ENCODE measurements at regions not wholly inside any gene's neighbourhood (a gene's known extent, or its start where the extent isn't known, plus 50 kb on each side); places are given as distances from the start of the nearest gene placed in this dataset.

DNA sequence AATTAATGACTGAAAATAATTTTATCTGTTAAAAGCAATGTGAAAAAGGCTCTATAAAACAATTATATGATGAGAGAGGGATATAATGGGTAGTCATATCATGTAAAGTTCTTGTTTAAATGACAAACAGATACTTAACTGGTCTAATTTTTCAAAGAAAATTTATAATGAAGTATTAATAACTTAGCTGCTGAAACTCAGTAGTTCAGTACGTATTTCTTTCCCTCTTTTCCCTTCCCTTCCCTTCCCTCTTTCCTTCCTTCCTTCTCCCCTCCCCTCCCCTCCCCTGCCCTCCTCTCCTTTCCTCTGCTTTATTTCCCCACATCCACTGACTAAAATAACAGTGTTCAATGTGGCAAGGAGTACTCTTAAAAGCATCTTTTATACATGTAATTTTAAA, 123.1 kb upstream of the PTGFR start:
- WGBS, 2 donors = 52 to 69% methylated on average over 1 of the region's 1 CpG
- H3K9me3 ChIP-seq (ENCODE audit: control insufficient read depth in 2 of 2, insufficient read depth in 1 of 2, low read depth in 1 of 2, low read length in 1 of 2) = no peaks in the 10 kb centered on the region
- H3K27me3 ChIP-seq (ENCODE audit: control insufficient read depth in 1 of 2, insufficient read depth in 2 of 2, low read length in 2 of 2) = no peaks in the 10 kb centered on the region
- no peaks in the 10 kb centered on the region for H3K36me3 ChIP-seq (ENCODE audit: control insufficient read depth in 2 of 2, insufficient read depth in 2 of 2, low read length in 1 of 2)
- no peaks in the 10 kb centered on the region for H3K4me1 ChIP-seq (ENCODE audit: control insufficient read depth in 2 of 2, insufficient read depth in 2 of 2, low read length in 1 of 2)
- H3K4me3 ChIP-seq (ENCODE audit: low read depth in 1 of 2, low read length in 2 of 2) = no peak overlapping the region
- no peak overlapping the region for H3K27ac ChIP-seq (ENCODE audit: low read depth in 2 of 2, low read length in 1 of 2)

DNA sequence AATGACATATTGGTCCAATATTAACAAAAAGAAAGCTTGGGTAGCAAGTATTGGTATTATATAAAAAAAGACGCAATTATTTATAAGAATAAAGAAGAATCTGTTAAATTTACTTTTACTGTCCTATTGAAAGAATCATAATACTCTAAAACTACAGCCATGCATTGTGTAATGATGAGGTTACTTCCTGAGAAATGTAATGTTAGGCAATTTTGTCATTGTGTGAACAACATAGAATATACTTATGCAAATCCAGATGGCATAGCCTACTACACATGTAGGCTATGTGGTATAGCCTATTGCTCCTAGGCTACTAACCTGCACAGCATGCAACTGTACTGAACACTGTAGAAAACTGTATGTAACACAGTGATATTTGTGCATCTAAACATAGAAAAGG, 121.2 kb upstream of the PTGFR start:
- H3K4me1 ChIP-seq (ENCODE audit: control insufficient read depth in 2 of 2, insufficient read depth in 2 of 2, low read length in 1 of 2) = no peaks in the 10 kb centered on the region
- 93 to 100% methylated on average over 1 of the region's 1 CpG for WGBS, 2 donors
- no peaks in the 10 kb centered on the region for H3K36me3 ChIP-seq (ENCODE audit: control insufficient read depth in 2 of 2, insufficient read depth in 2 of 2, low read length in 1 of 2)
- no peaks in the 10 kb centered on the region for H3K27me3 ChIP-seq (ENCODE audit: control insufficient read depth in 1 of 2, insufficient read depth in 2 of 2, low read length in 2 of 2)
- H3K4me3 ChIP-seq (ENCODE audit: low read depth in 1 of 2, low read length in 2 of 2) = no peak overlapping the region
- H3K9me3 ChIP-seq (ENCODE audit: control insufficient read depth in 2 of 2, insufficient read depth in 1 of 2, low read depth in 1 of 2, low read length in 1 of 2) = no peaks in the 10 kb centered on the region
- H3K27ac ChIP-seq (ENCODE audit: low read depth in 2 of 2, low read length in 1 of 2) = no peak overlapping the region

DNA sequence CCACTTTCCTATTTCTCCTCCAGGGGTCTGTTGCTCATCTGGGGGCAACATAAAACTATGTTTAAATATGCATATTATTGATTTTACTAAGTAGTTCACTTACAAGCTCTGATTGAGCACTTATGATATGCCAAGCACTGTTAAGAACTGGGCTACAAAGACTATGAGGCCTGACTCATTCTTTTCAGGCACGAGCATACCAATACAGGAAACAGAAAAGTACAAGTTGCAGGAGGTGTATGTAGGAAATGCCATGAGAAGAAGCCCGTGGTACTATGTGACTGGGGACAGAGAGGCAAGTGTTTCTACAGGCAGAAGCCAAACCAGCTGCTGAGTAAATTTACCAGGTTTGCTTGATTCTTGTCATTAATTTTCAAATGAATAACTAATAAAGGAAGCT, 120.4 kb upstream of the PTGFR start:
- Histone ChIP-seq H3K4me1 (ENCODE audit: control insufficient read depth in 2 of 2, insufficient read depth in 2 of 2, low read length in 1 of 2) (no peaks in the 10 kb centered on the region), H3K27me3 (ENCODE audit: control insufficient read depth in 1 of 2, insufficient read depth in 2 of 2, low read length in 2 of 2) (no peaks in the 10 kb centered on the region), H3K4me3 (ENCODE audit: low read depth in 1 of 2, low read length in 2 of 2) (no peak overlapping the region), H3K9me3 (ENCODE audit: control insufficient read depth in 2 of 2, insufficient read depth in 1 of 2, low read depth in 1 of 2, low read length in 1 of 2) (no peaks in the 10 kb centered on the region), H3K27ac (ENCODE audit: low read depth in 2 of 2, low read length in 1 of 2) (no peak overlapping the region), H3K36me3 (ENCODE audit: control insufficient read depth in 2 of 2, insufficient read depth in 2 of 2, low read length in 1 of 2) (no peaks in the 10 kb centered on the region)
- WGBS, 2 donors = 37 to 41% methylated on average over 2 of the region's 2 CpGs

DNA sequence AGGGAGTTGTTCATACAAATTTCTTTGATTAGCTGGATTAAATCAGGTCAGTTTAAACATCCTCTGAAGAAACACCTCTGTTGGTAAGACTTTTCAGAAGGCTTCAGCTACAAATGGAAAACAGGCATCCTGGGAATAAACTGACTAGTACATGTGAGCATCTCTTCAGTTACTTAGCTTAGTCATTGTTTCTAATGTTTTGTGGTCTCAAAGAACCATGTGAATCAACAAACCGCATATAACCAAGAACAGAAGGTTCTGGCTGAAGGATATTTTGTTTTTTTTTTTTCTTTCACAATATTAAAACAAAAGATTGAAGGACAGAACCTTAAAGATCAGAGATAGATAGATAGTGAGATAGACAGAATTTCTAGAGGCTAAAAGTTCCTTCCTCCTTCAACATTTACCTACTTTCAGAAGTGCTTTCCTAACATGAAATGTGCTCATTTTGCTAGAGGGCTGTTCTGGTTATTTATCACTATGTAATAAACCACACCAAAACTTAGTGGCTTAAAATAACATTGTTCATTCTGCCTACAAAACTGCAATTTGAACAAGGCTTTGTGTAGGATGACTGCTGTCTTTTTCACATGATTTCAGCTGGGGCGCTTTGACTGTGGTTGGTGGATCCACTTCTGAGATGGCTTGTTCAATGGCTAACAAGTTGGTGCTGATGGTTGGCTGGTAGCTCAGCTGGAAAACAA, 119.8 kb upstream of the PTGFR start:
- H3K4me3 ChIP-seq (ENCODE audit: low read depth in 1 of 2, low read length in 2 of 2) = no peak overlapping the region
- no peaks in the 10 kb centered on the region for H3K36me3 ChIP-seq (ENCODE audit: control insufficient read depth in 2 of 2, insufficient read depth in 2 of 2, low read length in 1 of 2)
- H3K9me3 ChIP-seq (ENCODE audit: control insufficient read depth in 2 of 2, insufficient read depth in 1 of 2, low read depth in 1 of 2, low read length in 1 of 2) = no peaks in the 10 kb centered on the region
- WGBS, 2 donors = 74 to 84% methylated on average over 2 of the region's 2 CpGs
- no peak overlapping the region for H3K27ac ChIP-seq (ENCODE audit: low read depth in 2 of 2, low read length in 1 of 2)
- H3K4me1 ChIP-seq (ENCODE audit: control insufficient read depth in 2 of 2, insufficient read depth in 2 of 2, low read length in 1 of 2) = no peaks in the 10 kb centered on the region
- no peaks in the 10 kb centered on the region for H3K27me3 ChIP-seq (ENCODE audit: control insufficient read depth in 1 of 2, insufficient read depth in 2 of 2, low read length in 2 of 2)

DNA sequence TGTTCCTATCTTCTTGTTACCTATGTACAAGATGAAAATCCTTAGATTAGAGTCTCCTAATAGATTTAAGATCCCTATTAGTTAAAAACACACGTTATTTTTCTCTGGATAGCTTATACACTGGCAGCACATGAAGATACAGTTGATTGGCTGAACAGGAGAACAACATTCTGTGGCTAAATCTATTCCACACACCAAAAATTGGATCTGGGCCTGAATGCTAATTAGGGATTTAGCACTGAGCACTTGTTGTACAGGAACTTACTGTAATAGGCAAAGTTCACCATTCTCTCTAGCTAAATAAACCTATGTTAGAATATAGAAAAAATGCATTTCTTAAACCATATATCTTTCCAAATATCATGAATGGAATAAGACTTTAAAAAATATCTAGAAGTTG, 117.1 kb upstream of the PTGFR start:
- H3K4me3 ChIP-seq (ENCODE audit: low read depth in 1 of 2, low read length in 2 of 2) = no peak overlapping the region
- WGBS, 2 donors = 29 to 53% methylated on average over 1 of the region's 1 CpG
- H3K27me3 ChIP-seq (ENCODE audit: control insufficient read depth in 1 of 2, insufficient read depth in 2 of 2, low read length in 2 of 2) = no peaks in the 10 kb centered on the region
- no peaks in the 10 kb centered on the region for H3K36me3 ChIP-seq (ENCODE audit: control insufficient read depth in 2 of 2, insufficient read depth in 2 of 2, low read length in 1 of 2)
- H3K4me1 ChIP-seq (ENCODE audit: control insufficient read depth in 2 of 2, insufficient read depth in 2 of 2, low read length in 1 of 2) = no peaks in the 10 kb centered on the region
- no peaks in the 10 kb centered on the region for H3K9me3 ChIP-seq (ENCODE audit: control insufficient read depth in 2 of 2, insufficient read depth in 1 of 2, low read depth in 1 of 2, low read length in 1 of 2)
- no peak overlapping the region for H3K27ac ChIP-seq (ENCODE audit: low read depth in 2 of 2, low read length in 1 of 2)

DNA sequence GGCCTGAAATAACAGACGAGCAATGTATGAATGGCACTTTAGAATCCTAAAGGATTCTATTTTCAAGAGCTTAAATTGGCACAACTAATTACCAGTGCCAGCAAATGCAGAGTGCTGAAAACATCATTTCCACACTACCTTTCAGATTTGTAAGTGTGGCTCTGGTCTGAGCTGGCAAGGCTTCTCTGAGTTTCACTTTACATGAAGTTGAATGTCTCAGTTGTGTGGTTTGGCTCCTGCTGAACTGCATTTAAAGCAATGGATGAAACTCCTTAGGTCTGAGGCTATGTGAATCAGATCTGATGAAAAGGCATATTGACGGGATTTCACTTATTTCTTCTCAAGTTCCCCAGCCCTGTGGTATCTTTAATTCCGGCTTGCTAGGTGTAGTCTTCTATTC, 114.8 kb upstream of the PTGFR start:
- no peak overlapping the region for H3K4me3 ChIP-seq (ENCODE audit: low read depth in 1 of 2, low read length in 2 of 2)
- 81 to 86% methylated on average over 3 of the region's 3 CpGs for WGBS, 2 donors
- H3K4me1 ChIP-seq (ENCODE audit: control insufficient read depth in 2 of 2, insufficient read depth in 2 of 2, low read length in 1 of 2) = no peaks in the 10 kb centered on the region
- no peak overlapping the region for H3K27ac ChIP-seq (ENCODE audit: low read depth in 2 of 2, low read length in 1 of 2)
- H3K36me3 ChIP-seq (ENCODE audit: control insufficient read depth in 2 of 2, insufficient read depth in 2 of 2, low read length in 1 of 2) = no peaks in the 10 kb centered on the region
- no peaks in the 10 kb centered on the region for H3K27me3 ChIP-seq (ENCODE audit: control insufficient read depth in 1 of 2, insufficient read depth in 2 of 2, low read length in 2 of 2)
- H3K9me3 ChIP-seq (ENCODE audit: control insufficient read depth in 2 of 2, insufficient read depth in 1 of 2, low read depth in 1 of 2, low read length in 1 of 2) = no peaks in the 10 kb centered on the region

DNA sequence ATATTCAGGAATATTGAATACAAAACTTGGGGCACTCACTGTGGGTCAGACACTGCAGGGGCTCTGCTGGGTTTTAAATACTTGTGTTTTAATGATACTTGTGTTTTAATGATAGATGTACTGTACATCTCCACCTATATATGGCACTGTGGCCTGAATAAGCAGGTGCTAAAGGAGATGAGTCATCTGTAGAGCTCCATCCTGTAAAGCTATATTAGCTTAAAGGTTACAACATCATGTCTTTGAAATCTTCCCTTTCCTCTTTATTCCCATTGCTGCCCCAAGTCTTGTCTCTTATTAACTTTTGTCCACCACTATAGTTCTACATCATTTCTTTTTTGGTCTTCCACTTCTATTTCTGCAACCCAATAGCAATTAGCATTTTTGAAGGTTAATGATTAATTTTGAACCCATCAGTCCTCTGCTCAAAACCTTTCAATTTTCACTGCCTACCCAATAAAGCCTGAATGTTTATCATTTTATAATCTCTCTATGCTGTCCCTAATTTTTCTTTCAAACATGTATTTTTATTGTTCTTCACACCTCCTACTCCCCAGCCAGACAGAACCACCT, 113.3 kb upstream of the PTGFR start:
- no peaks in the 10 kb centered on the region for H3K27me3 ChIP-seq (ENCODE audit: control insufficient read depth in 1 of 2, insufficient read depth in 2 of 2, low read length in 2 of 2)
- H3K36me3 ChIP-seq (ENCODE audit: control insufficient read depth in 2 of 2, insufficient read depth in 2 of 2, low read length in 1 of 2) = no peaks in the 10 kb centered on the region
- no peak overlapping the region for H3K27ac ChIP-seq (ENCODE audit: low read depth in 2 of 2, low read length in 1 of 2)
- no peak overlapping the region for H3K4me3 ChIP-seq (ENCODE audit: low read depth in 1 of 2, low read length in 2 of 2)
- no peaks in the 10 kb centered on the region for H3K9me3 ChIP-seq (ENCODE audit: control insufficient read depth in 2 of 2, insufficient read depth in 1 of 2, low read depth in 1 of 2, low read length in 1 of 2)
- H3K4me1 ChIP-seq (ENCODE audit: control insufficient read depth in 2 of 2, insufficient read depth in 2 of 2, low read length in 1 of 2) = no peaks in the 10 kb centered on the region

DNA sequence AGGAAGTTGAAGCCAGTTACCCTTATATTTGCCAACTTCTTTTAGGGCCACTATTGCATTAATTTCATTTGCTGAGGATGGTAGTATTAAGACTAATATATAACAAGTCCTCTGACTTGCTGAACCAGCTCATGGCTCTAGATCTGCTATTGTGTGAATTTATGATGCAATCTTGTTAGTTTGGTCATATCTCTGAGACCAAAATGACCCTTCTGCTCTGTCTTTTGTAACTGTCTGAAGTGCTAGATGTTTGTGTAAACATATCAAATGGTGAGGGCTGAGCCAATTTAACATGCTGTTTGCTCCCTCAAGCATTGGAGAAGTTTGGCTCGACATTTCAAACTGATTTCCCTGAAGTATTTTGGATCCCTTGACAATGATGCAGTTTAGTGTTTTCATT, 106.9 kb upstream of the PTGFR start:
- no peak overlapping the region for H3K27ac ChIP-seq (ENCODE audit: low read depth in 2 of 2, low read length in 1 of 2)
- no peak overlapping the region for H3K4me3 ChIP-seq (ENCODE audit: low read depth in 1 of 2, low read length in 2 of 2)
- H3K27me3 ChIP-seq (ENCODE audit: control insufficient read depth in 1 of 2, insufficient read depth in 2 of 2, low read length in 2 of 2) = no peaks in the 10 kb centered on the region
- H3K4me1 ChIP-seq (ENCODE audit: control insufficient read depth in 2 of 2, insufficient read depth in 2 of 2, low read length in 1 of 2) = no peaks in the 10 kb centered on the region
- no peaks in the 10 kb centered on the region for H3K36me3 ChIP-seq (ENCODE audit: control insufficient read depth in 2 of 2, insufficient read depth in 2 of 2, low read length in 1 of 2)
- WGBS, 2 donors = 22 to 42% methylated on average over 1 of the region's 1 CpG
- H3K9me3 ChIP-seq (ENCODE audit: control insufficient read depth in 2 of 2, insufficient read depth in 1 of 2, low read depth in 1 of 2, low read length in 1 of 2) = no peaks in the 10 kb centered on the region

DNA sequence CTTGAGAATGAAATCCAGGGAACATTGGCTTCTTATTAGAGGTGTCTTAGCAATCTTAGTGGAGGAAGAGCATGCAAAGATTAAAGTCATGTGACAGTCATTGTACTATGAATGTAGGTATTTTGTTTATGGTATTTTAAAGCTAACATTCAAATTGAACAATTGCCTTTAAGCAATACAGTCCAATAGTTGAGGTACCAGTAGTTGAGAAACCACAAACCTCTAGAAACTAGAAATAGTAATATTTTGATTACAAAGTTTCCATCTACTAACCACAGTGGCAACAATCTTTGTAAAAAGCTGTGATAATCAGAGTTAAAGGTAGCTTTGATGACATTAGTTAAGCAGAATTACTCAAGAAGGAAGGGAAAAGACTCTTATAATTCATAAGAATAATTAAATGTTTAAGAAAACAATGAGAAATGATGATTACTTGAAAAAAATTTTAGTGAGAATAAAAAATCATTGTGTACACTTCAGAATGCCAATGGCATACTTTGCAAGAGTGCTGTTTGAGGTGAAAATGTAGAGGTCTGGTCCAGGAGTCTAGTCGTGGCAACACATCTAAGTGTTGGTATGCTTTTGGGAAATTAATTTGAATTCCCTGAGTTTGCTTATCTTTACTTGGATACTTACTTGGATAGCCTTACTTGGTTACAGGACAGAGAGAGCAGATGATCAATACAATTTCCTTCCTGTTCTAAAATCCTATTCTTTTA, 104.9 kb upstream of the PTGFR start:
- H3K27me3 ChIP-seq (ENCODE audit: control insufficient read depth in 1 of 2, insufficient read depth in 2 of 2, low read length in 2 of 2) = no peaks in the 10 kb centered on the region
- 56 to 58% methylated on average over 1 of the region's 1 CpG for WGBS, 2 donors
- no peak overlapping the region for H3K27ac ChIP-seq (ENCODE audit: low read depth in 2 of 2, low read length in 1 of 2)
- H3K4me3 ChIP-seq (ENCODE audit: low read depth in 1 of 2, low read length in 2 of 2) = no peak overlapping the region
- H3K9me3 ChIP-seq (ENCODE audit: control insufficient read depth in 2 of 2, insufficient read depth in 1 of 2, low read depth in 1 of 2, low read length in 1 of 2) = no peaks in the 10 kb centered on the region
- no peaks in the 10 kb centered on the region for H3K36me3 ChIP-seq (ENCODE audit: control insufficient read depth in 2 of 2, insufficient read depth in 2 of 2, low read length in 1 of 2)
- no peaks in the 10 kb centered on the region for H3K4me1 ChIP-seq (ENCODE audit: control insufficient read depth in 2 of 2, insufficient read depth in 2 of 2, low read length in 1 of 2)

DNA sequence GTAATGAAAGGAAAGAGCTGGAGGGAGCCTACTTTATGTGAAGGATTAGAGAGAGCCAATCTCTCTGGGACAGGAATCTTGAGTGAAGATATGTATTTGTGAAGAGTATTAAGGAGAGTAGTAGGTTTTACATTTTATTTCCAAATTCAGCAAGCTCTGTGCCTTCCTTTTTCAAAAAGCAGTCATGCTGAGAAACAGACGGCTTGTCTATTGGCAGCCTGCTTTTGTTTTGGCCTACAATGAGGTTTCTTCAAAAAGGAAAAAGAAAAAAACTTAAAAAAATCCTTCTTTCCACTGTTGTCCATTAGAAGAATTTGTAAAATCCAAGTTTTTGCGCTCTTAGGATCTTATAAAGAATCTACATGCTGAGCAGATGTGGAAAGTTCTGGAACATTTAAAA, 103.6 kb upstream of the PTGFR start:
- no peaks in the 10 kb centered on the region for H3K36me3 ChIP-seq (ENCODE audit: control insufficient read depth in 2 of 2, insufficient read depth in 2 of 2, low read length in 1 of 2)
- no peak overlapping the region for H3K27ac ChIP-seq (ENCODE audit: low read depth in 2 of 2, low read length in 1 of 2)
- WGBS, 2 donors = 63 to 65% methylated on average over 2 of the region's 2 CpGs
- H3K27me3 ChIP-seq (ENCODE audit: control insufficient read depth in 1 of 2, insufficient read depth in 2 of 2, low read length in 2 of 2) = no peaks in the 10 kb centered on the region
- no peaks in the 10 kb centered on the region for H3K4me1 ChIP-seq (ENCODE audit: control insufficient read depth in 2 of 2, insufficient read depth in 2 of 2, low read length in 1 of 2)
- no peak overlapping the region for H3K4me3 ChIP-seq (ENCODE audit: low read depth in 1 of 2, low read length in 2 of 2)
- H3K9me3 ChIP-seq (ENCODE audit: control insufficient read depth in 2 of 2, insufficient read depth in 1 of 2, low read depth in 1 of 2, low read length in 1 of 2) = no peaks in the 10 kb centered on the region
